Right renal pelvis (tissue), 4 donors: ENCODE measurements at regions not wholly inside any gene's neighbourhood (a gene's known extent, or its start where the extent isn't known, plus 50 kb on each side); places are given as distances from the start of the nearest gene placed in this dataset.
A peak's percentile ranks its signal among the peaks of the same experiment; 100 is the strongest.

Experiments used
- DNase-seq, 4 donors: peaks; one replicate each; pipeline ENCODE4 v3.0.0-alpha.2; 2013; ENCODE audit warnings: low read depth in 4 of 4, low spot score in 3 of 4, missing footprints in 1 of 4

- no peak for DNase-seq
These were observed 909.0 kb upstream of the PCDH10 start for GRCh38 chr4:132240081-132240480.

- DNase-seq = no peak
These were observed 903.8 kb upstream of the PCDH10 start for GRCh38 chr4:132245319-132245718.

- no peak for DNase-seq
These were observed 884.9 kb upstream of the PCDH10 start for GRCh38 chr4:132264176-132264575.

- no peak for DNase-seq
These were observed 882.7 kb upstream of the PCDH10 start for GRCh38 chr4:132266374-132266773.

- no peak for DNase-seq
These were observed 881.8 kb upstream of the PCDH10 start for GRCh38 chr4:132267321-132267720.

GRCh38 chr4:132269303-132269990 is 879.6 kb upstream of the PCDH10 start:
- DNase-seq = no peak

GRCh38 chr4:132275583-132276121 is 873.4 kb upstream of the PCDH10 start:
- no peak for DNase-seq

- DNase-seq = no peak
These were observed 872.9 kb upstream of the PCDH10 start for GRCh38 chr4:132276185-132276584.

- no peak for DNase-seq
These were observed 872.1 kb upstream of the PCDH10 start for GRCh38 chr4:132276989-132277388.

GRCh38 chr4:132281733-132282132 is 867.4 kb upstream of the PCDH10 start:
- DNase-seq = no peak

GRCh38 chr4:132284910-132285426 is 864.1 kb upstream of the PCDH10 start:
- no peak for DNase-seq

GRCh38 chr4:132297346-132297745 is 851.7 kb upstream of the PCDH10 start:
- DNase-seq = peak in 1 of 4 donors; percentile 16

- peak in 1 of 4 donors; percentile 3 for DNase-seq
These were observed 849.3 kb upstream of the PCDH10 start for GRCh38 chr4:132299841-132300240.

GRCh38 chr4:132312521-132312920 is 836.6 kb upstream of the PCDH10 start:
- no peak for DNase-seq

GRCh38 chr4:132313852-132314251 is 835.2 kb upstream of the PCDH10 start:
- DNase-seq = no peak

- DNase-seq = no peak
These were observed 832.4 kb upstream of the PCDH10 start for GRCh38 chr4:132316738-132317137.

- no peak for DNase-seq
These were observed 831.2 kb upstream of the PCDH10 start for GRCh38 chr4:132317923-132318322.

- DNase-seq = no peak
These were observed 820.3 kb upstream of the PCDH10 start for GRCh38 chr4:132328761-132329160.

GRCh38 chr4:132330994-132331393 is 818.1 kb upstream of the PCDH10 start:
- DNase-seq = no peak

GRCh38 chr4:132332932-132333723 is 816.0 kb upstream of the PCDH10 start:
- DNase-seq = no peak

- DNase-seq = no peak
These were observed 815.4 kb upstream of the PCDH10 start for GRCh38 chr4:132333724-132334047.

GRCh38 chr4:132334081-132334480 is 815.0 kb upstream of the PCDH10 start:
- DNase-seq = no peak
